Stomach (tissue), 8 donors: ENCODE measurements at regions not wholly inside any gene's neighbourhood (a gene's known extent, or its start where the extent isn't known, plus 50 kb on each side); places are given as distances from the start of the nearest gene placed in this dataset.

Experiments
- DNase-seq, 2 donors: peaks; one replicate each; pipeline versions ENCODE4 v3.0.0 to v3.0.0-alpha.2; 2013 to 2019
- H3K27ac ChIP-seq, 5 donors: fragments of 200-600 bp in 4 of 5; sonication (generic) in 4 of 5; one replicate each; pipeline ENCODE4 v1.5.1; 2013 to 2019; ENCODE audit warnings: mild to moderate bottlenecking in 1 of 5, moderate library complexity in 1 of 5
- H3K27me3 ChIP-seq, 3 donors: fragments of 200-600 bp; sonication (generic); one replicate each; pipeline ENCODE4 v1.5.1; 2017 to 2019; ENCODE audit warnings: mixed run types in 1 of 3
- H3K36me3 ChIP-seq, 4 donors: fragments of 200-600 bp; sonication (generic); 1 replicate in 3 of 4; 2 replicates in 1 of 4; pipeline ENCODE4 v1.5.1; 2016 to 2019
- H3K4me1 ChIP-seq, 4 donors: fragments of 200-600 bp; sonication (generic); one replicate each; pipeline ENCODE4 v1.5.1; 2016 to 2019
- H3K4me3 ChIP-seq, 4 donors: fragments of 200-600 bp; sonication (generic) in 3 of 4; one replicate each; pipeline ENCODE4 v1.5.1; 2016 to 2019; ENCODE audit warnings: mild to moderate bottlenecking in 1 of 4
- H3K9me3 ChIP-seq, 4 donors: fragments of 200-600 bp; sonication (generic); one replicate each; pipeline ENCODE4 v1.5.1; 2016 to 2019
- EP300 ChIP-seq: sonication (generic); formaldehyde crosslinking; IDR thresholded peaks from one replicate; pipeline ENCODE4 v1.6.1; 2017; ENCODE audit warnings: antibody characterized with exemption
- POLR2A ChIP-seq, 4 donors: fragments of 450-650 bp; IDR thresholded peaks; one replicate each; pipeline ENCODE4 v1.6.1; 2016; ENCODE audit warnings: antibody characterized with exemption in 4 of 4, control low read depth in 2 of 4, mild to moderate bottlenecking in 1 of 4, moderate library complexity in 1 of 4
- POLR2AphosphoS5 ChIP-seq, 3 donors: sonication (generic); formaldehyde crosslinking; IDR thresholded peaks; one replicate each; pipeline ENCODE4 v1.6.1; 2016; ENCODE audit warnings: antibody characterized with exemption in 3 of 3
- WGBS, 5 donors: extraction: QIAGEN DNeasy Blood & Tissue Kit in 3 of 5; methylation state at CpG; one replicate each; pipeline versions ENCODE4 v1.1.5 to v1.1.7; 2013 to 2018; 5-methylcytosine and 5-hydroxymethylcytosine counted together
- intact Hi-C: fragments of 100-400 bp; cut with DNase I; formaldehyde crosslinking; loops from one replicate; pipeline ENCODE4 v1.15.1; 2023; ENCODE audit warnings: low total_unique reads
- TF ChIP-seq, protein P1 (sequence below), 7 experiments: fragments of 450-650 bp in 4 of 7; fragments of 200-600 bp in 3 of 7; sonication (generic) in 3 of 7; IDR thresholded peaks; one replicate each; pipeline ENCODE4 v1.5.1; 2016 to 2019; ENCODE audit warnings: antibody characterized with exemption in 7 of 7, control low read depth in 2 of 7, mild to moderate bottlenecking in 1 of 7
- donor health status: healthy with polysubstance abuse.
- donor health status: Bipolar disorder and iron deficiency.
- donor health status: healthy.

DNA sequence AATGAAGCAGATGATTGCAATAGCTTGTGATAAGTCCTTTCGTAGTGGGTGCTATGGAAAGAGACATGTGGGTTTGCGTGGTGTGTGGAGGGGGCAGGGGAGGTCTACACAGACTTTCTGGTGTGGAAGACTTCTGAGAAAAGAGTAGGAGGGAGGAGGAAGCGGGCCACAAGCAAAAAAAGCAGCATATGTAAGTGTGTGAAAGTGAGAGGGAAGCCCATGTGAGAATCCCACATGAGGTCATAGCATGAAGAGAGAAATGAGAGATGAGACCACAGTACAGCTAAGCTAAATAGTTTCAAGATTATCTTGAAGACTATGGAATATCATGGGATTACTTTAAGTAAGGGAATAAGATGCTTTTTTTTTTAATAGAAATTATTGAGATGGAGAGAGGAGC is 2039.9 kb upstream of the TENM3 start:
- Histone ChIP-seq H3K4me1 (no peaks in the 10 kb centered on the region), H3K27ac (no peak overlapping the region), H3K4me3 (no peak overlapping the region), H3K36me3 (no peaks in the 10 kb centered on the region), H3K9me3 (no peaks in the 10 kb centered on the region), H3K27me3 (no peaks in the 10 kb centered on the region)
- no peak for TF ChIP-seq POLR2A (IDR thresholded peaks at IDR 0.05)
- no peak for TF ChIP-seq EP300
- TF ChIP-seq, protein P1, sequence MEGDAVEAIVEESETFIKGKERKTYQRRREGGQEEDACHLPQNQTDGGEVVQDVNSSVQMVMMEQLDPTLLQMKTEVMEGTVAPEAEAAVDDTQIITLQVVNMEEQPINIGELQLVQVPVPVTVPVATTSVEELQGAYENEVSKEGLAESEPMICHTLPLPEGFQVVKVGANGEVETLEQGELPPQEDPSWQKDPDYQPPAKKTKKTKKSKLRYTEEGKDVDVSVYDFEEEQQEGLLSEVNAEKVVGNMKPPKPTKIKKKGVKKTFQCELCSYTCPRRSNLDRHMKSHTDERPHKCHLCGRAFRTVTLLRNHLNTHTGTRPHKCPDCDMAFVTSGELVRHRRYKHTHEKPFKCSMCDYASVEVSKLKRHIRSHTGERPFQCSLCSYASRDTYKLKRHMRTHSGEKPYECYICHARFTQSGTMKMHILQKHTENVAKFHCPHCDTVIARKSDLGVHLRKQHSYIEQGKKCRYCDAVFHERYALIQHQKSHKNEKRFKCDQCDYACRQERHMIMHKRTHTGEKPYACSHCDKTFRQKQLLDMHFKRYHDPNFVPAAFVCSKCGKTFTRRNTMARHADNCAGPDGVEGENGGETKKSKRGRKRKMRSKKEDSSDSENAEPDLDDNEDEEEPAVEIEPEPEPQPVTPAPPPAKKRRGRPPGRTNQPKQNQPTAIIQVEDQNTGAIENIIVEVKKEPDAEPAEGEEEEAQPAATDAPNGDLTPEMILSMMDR (IDR thresholded peaks at IDR 0.05): no peak
- TF ChIP-seq POLR2AphosphoS5 (IDR thresholded peaks at IDR 0.05): no peak
- DNase-seq: no peak
- WGBS, 5 donors: 70 to 93% (median 81%) methylated on average over 3 of the region's 3 CpGs
- intact Hi-C loops: no loop called here

DNA sequence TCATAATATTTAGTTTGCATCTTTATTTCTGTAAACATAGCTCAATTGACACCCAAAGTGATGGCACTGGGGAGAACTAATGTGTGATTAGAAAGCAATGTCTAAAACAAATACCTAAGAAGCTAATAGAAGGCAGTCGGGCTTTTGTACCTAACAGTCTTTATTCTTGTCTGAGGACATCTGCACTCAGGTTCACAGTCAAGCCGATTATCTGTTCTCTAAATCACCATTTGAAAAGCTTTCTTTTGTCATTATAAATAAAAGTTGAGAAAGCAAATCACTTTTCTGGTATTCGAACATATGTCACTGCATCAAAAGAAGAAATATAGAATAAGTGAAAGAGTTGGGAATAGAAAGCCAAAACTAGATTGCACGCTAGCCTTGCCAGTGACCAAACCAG is 2037.9 kb upstream of the TENM3 start:
- H3K27ac ChIP-seq: no peak overlapping the region
- TF ChIP-seq EP300 (no peak), POLR2A (IDR thresholded peaks at IDR 0.05) (no peak), POLR2AphosphoS5 (IDR thresholded peaks at IDR 0.05) (no peak)
- TF ChIP-seq, protein P1 (IDR thresholded peaks at IDR 0.05): no peak
- H3K4me1 ChIP-seq: no peaks in the 10 kb centered on the region
- H3K9me3 ChIP-seq: no peaks in the 10 kb centered on the region
- H3K27me3 ChIP-seq: no peaks in the 10 kb centered on the region
- 75 to 90% (median 81%) methylated on average over 4 of the region's 4 CpGs for WGBS, 5 donors
- no peak overlapping the region for H3K4me3 ChIP-seq
- intact Hi-C loops: no loop called here
- H3K36me3 ChIP-seq: no peaks in the 10 kb centered on the region
- no peak for DNase-seq

DNA sequence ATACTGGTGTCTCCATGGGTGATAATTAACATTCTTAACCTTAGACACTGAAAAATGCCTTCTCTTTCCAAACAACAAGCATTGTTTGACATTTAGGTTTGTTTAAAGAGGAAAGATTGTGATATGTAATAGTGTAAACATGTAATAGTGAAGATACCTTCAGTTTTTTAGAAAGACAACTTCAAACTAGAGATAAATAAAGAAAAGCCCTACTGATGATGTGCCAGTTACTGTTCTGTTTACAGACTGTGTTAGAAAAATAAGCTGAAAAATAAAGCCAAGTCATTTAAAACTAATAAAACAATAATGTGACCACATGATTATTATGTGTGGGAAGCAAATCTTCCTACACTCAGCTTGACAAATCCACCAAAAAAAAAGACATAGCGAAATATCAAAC is 2035.3 kb upstream of the TENM3 start:
- intact Hi-C loops: no loop called here
- TF ChIP-seq, protein P1 (IDR thresholded peaks at IDR 0.05): no peak
- TF ChIP-seq POLR2AphosphoS5 (IDR thresholded peaks at IDR 0.05) (no peak), EP300 (no peak), POLR2A (IDR thresholded peaks at IDR 0.05) (no peak)
- WGBS, 5 donors: 61 to 79% (median 68%) methylated on average over 1 of the region's 1 CpG

DNA sequence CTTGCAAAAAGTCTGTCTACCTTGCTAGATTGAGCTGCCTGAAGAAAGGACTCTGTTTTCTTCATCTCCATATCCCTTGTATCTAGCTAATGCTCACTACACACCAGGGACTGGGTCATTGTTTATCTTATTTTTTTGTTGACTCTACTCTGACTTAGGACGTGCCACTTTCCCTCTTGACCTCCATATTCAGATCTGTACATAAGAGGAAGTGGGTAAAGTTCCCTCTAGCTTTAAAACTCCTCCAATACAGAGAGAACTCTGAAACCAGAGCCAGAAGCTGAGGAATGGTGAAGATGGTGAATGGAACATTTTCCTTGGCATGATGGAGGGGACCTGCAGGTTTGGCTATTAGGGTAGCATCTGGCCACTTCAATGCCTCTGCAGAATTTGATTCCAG is 2026.1 kb upstream of the TENM3 start:
- intact Hi-C loops: no loop called here
- TF ChIP-seq POLR2AphosphoS5 (IDR thresholded peaks at IDR 0.05) (no peak), EP300 (no peak), POLR2A (IDR thresholded peaks at IDR 0.05) (no peak)
- TF ChIP-seq, protein P1 (IDR thresholded peaks at IDR 0.05): no peak
- no peak overlapping the region for H3K4me3 ChIP-seq
- DNase-seq: no peak
- H3K4me1 ChIP-seq: no peaks in the 10 kb centered on the region
- H3K27me3 ChIP-seq: no peaks in the 10 kb centered on the region
- no peaks in the 10 kb centered on the region for H3K36me3 ChIP-seq
- 13 to 50% (median 25%) methylated on average over 1 of the region's 1 CpG for WGBS, 5 donors
- H3K27ac ChIP-seq: no peak overlapping the region
- H3K9me3 ChIP-seq: peaks cover 0 to 16% (median 7%) of the 10 kb centered on the region in 4 donors

More for the DNA sequence above, 2035.3 kb upstream of the TENM3 start:
- no peak for DNase-seq
- Histone ChIP-seq H3K4me3 (no peak overlapping the region), H3K27ac (no peak overlapping the region), H3K27me3 (no peaks in the 10 kb centered on the region), H3K9me3 (no peaks in the 10 kb centered on the region), H3K4me1 (no peaks in the 10 kb centered on the region), H3K36me3 (no peaks in the 10 kb centered on the region)
